T47D (cell line): ENCODE measurements at regions not wholly inside any gene's neighbourhood (a gene's known extent, or its start where the extent isn't known, plus 50 kb on each side); places are given as distances from the start of the nearest gene placed in this dataset.
"Not testable (repeated sequence)": the region's sequence is repeated elsewhere in the genome, so short reads cannot be mapped to it uniquely, and the experiment has no call there.

Experiments
- DNase-seq, 2 experiments: peaks; one replicate each; pipeline versions ENCODE4 v3.0.0 to v3.0.0-alpha.2; 2011 to 2012; ENCODE audit warnings: low read depth in 1 of 2, low spot score in 1 of 2
- JUND ChIP-seq: IDR thresholded peaks from 2 replicates; pipeline ENCODE4 v1.6.1; 2012; ENCODE audit warnings: low read depth
- in situ Hi-C: cut with HindIII; loops from 2 replicates; pipeline ENCODE4 v1.10.0; 2016; ENCODE audit warnings: low sequenced_read_pairs, low pct_unique_long_range_greater_than_20kb

DNA sequence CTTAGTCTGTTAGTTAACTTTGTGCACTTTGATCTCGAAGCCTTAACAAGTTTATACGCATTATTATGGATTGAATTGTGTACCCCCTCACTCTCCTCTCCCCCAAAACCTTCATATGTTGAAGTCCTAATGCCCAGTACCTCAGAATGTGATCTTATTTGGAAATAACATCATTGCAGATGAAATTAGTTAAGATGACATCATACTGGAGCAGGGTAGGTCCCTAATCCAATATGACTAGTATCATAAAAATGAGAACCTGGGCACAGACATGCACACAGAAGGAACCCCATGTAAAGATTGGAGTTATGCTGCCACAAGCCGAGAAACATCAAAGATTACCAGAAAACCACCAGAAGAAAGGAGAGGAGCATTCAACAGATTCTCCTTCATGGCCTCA, 85.8 kb upstream of the TSC22D1 start:
- in situ Hi-C loops, result no loop called here
- TF ChIP-seq JUND, result no peak
- DNase-seq, result no peak

- in situ Hi-C loops, result no loop called here
- no peak for DNase-seq
- no peak for TF ChIP-seq JUND
Observed at GRCh38 chr13:44660050-44660449, 83.9 kb upstream of the TSC22D1 start.

GRCh38 chr13:44652962-44653660, 77.0 kb upstream of the TSC22D1 start:
- no peak for DNase-seq
- in situ Hi-C loops, result no loop called here
- TF ChIP-seq JUND, result no peak

DNA sequence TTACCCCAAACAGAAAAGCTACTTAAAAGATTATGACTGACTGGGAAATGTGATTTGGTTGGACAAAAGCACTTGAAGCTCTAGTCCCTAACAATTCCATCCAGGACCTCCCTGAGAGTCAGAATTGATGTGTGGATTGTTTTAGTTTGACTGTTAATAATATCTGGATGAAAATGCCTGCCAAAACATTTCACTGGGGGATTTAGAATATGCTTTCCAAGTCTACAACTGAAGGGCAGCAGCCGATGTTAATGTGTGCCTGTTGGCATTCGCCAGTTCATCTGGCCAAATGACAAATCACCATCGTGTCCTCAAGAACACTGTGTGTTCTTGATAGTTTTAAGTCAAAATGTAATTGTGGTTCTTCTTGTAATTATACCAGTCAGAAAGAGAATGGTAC, 76.0 kb upstream of the TSC22D1 start:
- no peak for DNase-seq
- no peak for TF ChIP-seq JUND
- in situ Hi-C loops, result no loop called here

GRCh38 chr13:44651724-44652123, 75.6 kb upstream of the TSC22D1 start:
- no peak for DNase-seq
- TF ChIP-seq JUND, result no peak
- in situ Hi-C loops, result no loop called here

GRCh38 chr13:44651209-44651608, 75.1 kb upstream of the TSC22D1 start:
- TF ChIP-seq JUND, result no peak
- no peak for DNase-seq
- in situ Hi-C loops, result no loop called here

- DNase-seq, result no peak
- in situ Hi-C loops, result no loop called here
- no peak for TF ChIP-seq JUND
Observed at GRCh38 chr13:44649834-44650233, 73.7 kb upstream of the TSC22D1 start.

GRCh38 chr13:44649104-44649428, 72.9 kb upstream of the TSC22D1 start:
- DNase-seq, result no peak
- in situ Hi-C loops, result no loop called here
- TF ChIP-seq JUND, result no peak

GRCh38 chr13:44648392-44649103, 72.4 kb upstream of the TSC22D1 start:
- in situ Hi-C loops, result no loop called here
- TF ChIP-seq JUND, result no peak
- DNase-seq, result peak; percentile 7 to 16

GRCh38 chr13:44647560-44647959, 71.4 kb upstream of the TSC22D1 start:
- in situ Hi-C loops, result not testable (repeated sequence)

DNA sequence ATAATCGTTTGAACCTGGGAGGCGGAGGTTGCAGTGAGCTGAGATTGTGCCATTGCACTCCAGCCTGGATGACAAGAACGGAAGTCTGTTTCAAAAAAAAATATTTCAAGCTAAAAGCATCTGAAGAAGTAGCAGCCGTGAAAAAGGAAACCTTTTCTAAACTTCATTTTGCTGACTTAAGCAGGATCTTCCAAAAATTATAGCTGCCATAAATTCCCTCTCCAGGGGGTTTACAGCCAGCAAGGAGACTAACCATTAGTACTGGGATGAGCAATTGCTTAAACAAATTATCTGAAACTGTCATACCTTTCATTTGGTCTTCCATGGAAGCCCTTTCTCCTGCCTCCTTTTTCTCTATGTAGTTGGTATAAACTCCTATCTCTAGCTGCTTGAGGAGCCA, 69.9 kb upstream of the TSC22D1 start:
- no peak for TF ChIP-seq JUND
- in situ Hi-C loops, result no loop called here
- DNase-seq, result no peak

More at GRCh38 chr13:44647560-44647959, 71.4 kb upstream of the TSC22D1 start:
- DNase-seq, result not testable (repeated sequence)

DNA sequence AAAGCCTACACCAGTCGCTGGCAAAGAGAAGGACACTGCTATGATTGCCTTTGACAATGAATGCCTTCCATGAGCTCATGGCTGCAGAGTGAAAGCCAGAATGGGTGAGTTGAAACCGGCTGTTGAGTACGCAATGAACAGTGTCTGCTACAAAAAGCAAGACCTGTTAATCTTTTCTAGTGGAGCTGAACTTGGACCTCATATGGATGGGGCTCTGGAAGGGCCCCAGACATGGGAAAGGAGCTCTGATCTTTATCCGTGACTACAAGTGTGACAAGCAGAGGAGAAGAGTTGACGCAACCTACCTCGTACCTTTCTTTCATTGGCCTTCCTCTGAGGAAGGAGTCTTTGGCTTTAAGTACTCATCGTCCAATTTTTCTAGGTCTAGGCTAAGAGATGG, 67.1 kb upstream of the TSC22D1 start:
- no peak for DNase-seq
- in situ Hi-C loops, result no loop called here

DNA sequence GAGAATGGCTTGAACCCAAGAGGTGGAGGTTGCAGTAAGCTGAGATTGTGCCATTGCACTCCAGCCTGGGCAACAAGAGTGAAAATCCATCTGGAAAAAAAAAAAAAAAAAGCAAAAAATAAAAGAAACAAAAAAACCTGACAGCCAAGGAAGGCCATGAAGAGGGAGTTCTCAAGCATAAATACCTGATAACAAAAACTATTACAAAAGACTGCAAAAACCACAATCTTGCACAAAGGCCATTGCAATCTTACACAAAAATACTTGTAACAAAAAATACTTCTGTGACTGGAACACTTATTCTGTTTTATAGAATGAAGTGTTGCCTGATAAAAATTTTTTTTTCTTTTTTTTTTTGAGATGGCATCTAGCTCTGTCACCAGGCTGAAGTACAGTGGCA, 61.5 kb upstream of the TSC22D1 start:
- no peak for DNase-seq
- in situ Hi-C loops, result no loop called here
- no peak for TF ChIP-seq JUND

More for the DNA sequence above, 67.1 kb upstream of the TSC22D1 start:
- TF ChIP-seq JUND, result no peak
